Liver (tissue), 3 donors: ENCODE measurements at regions not wholly inside any gene's neighbourhood (a gene's known extent, or its start where the extent isn't known, plus 50 kb on each side); places are given as distances from the start of the nearest gene placed in this dataset.

Experiments
- ATF3 ChIP-seq: IDR thresholded peaks from 2 replicates; pipeline ENCODE4 v1.6.1; 2016; ENCODE audit warnings: antibody characterized with exemption
- CTCF ChIP-seq: fragments of 150-350 bp; IDR thresholded peaks from 2 replicates; pipeline ENCODE4 v1.5.1; 2017; ENCODE audit warnings: improper control_type of control experiment, low read depth, low read length; ENCODE audit not compliant: missing input control
- HNF4A ChIP-seq, 2 donors: conservative IDR thresholded peaks; 2 replicates each; pipeline ENCODE4 v1.6.1; 2016; ENCODE audit warnings: antibody characterized with exemption in 2 of 2, mild to moderate bottlenecking in 2 of 2
- JUND ChIP-seq, 2 donors: IDR thresholded peaks; 2 replicates each; pipeline ENCODE4 v1.6.1; 2016; ENCODE audit warnings: antibody characterized with exemption in 2 of 2
- MAX ChIP-seq: IDR thresholded peaks from 2 replicates; pipeline ENCODE4 v1.6.1; 2016; ENCODE audit warnings: antibody characterized with exemption
- RAD21 ChIP-seq, 2 donors: IDR thresholded peaks; 2 replicates each; pipeline ENCODE4 v1.6.1; 2016; ENCODE audit warnings: antibody characterized with exemption in 2 of 2, mild to moderate bottlenecking in 2 of 2
- REST ChIP-seq: IDR thresholded peaks from 2 replicates; pipeline ENCODE4 v1.6.1; 2016; ENCODE audit warnings: antibody characterized with exemption, mild to moderate bottlenecking
- SP1 ChIP-seq: IDR thresholded peaks from 2 replicates; pipeline ENCODE4 v1.6.1; 2018; ENCODE audit warnings: antibody characterized with exemption, mild to moderate bottlenecking
- TAF1 ChIP-seq: conservative IDR thresholded peaks from 2 replicates; pipeline ENCODE4 v1.6.1; 2016; ENCODE audit warnings: antibody characterized with exemption, mild to moderate bottlenecking
- YY1 ChIP-seq: IDR thresholded peaks from 2 replicates; pipeline ENCODE4 v1.6.1; 2016; ENCODE audit warnings: antibody characterized with exemption, mild to moderate bottlenecking
- ZBTB33 ChIP-seq: IDR thresholded peaks from 2 replicates; pipeline ENCODE4 v1.6.1; 2016; ENCODE audit warnings: antibody characterized with exemption
- donor health status: healthy.
- donor health status: healthy.

- TF ChIP-seq YY1 (no peak), CTCF (no peak), REST (no peak), HNF4A (conservative IDR thresholded peaks at IDR 0.05) (no peak), RAD21 (IDR thresholded peaks at IDR 0.05) (no peak), ATF3 (no peak), TAF1 (no peak), ZBTB33 (no peak), JUND (IDR thresholded peaks at IDR 0.05) (no peak), MAX (no peak), SP1 (no peak)
Observed at GRCh38 chr12:66061076-66061475, 69.5 kb downstream of the LLPH start.
